ENCODE measurements at regions not wholly inside any gene's neighbourhood (a gene's known extent, or its start where the extent isn't known, plus 50 kb on each side); places are given as distances from the start of the nearest gene placed in this dataset.

- no peak for TF ChIP-seq MYNN (tag by site-specific recombination; IDR thresholded peaks at IDR 0.05; ENCODE audit: borderline replicate concordance)
- no peak for TF ChIP-seq ZNF19 (tag by site-specific recombination; IDR thresholded peaks at IDR 0.05; ENCODE audit: low read depth)
- no peak for TF ChIP-seq ZNF658 (tag by site-specific recombination; IDR thresholded peaks at IDR 0.05)
- no peak for TF ChIP-seq SCRT1 (tag by site-specific recombination; IDR thresholded peaks at IDR 0.05; ENCODE audit: borderline replicate concordance)
- no peak for TF ChIP-seq ZBTB6 (tag by site-specific recombination; IDR thresholded peaks at IDR 0.05)
- TF ChIP-seq ZNF324 (tag by site-specific recombination; IDR thresholded peaks at IDR 0.05): no peak
- TF ChIP-seq ZNF792 (tag by site-specific recombination; IDR thresholded peaks at IDR 0.05): no peak
- no peak for TF ChIP-seq ZBTB21 (tag by site-specific recombination; IDR thresholded peaks at IDR 0.05)
These were observed 468.5 kb upstream of the MGAT4C start (continued) for GRCh38 chr12:86724716-86725115.

GRCh38 chr12:86723326-86723725 lies 467.1 kb upstream of the MGAT4C start:
- TF ChIP-seq ZNF768 (tag by site-specific recombination; IDR thresholded peaks at IDR 0.05): no peak
- TF ChIP-seq MZF1 (tag by site-specific recombination; IDR thresholded peaks at IDR 0.05; ENCODE audit: borderline replicate concordance): no peak
- TF ChIP-seq ZNF837 (tag by site-specific recombination; IDR thresholded peaks at IDR 0.05): no peak
- TF ChIP-seq ZNF157 (tag by site-specific recombination; IDR thresholded peaks at IDR 0.05): no peak
- TF ChIP-seq WT1 (tag by site-specific recombination; IDR thresholded peaks at IDR 0.05): no peak
- no peak for TF ChIP-seq SCRT1 (tag by site-specific recombination; IDR thresholded peaks at IDR 0.05; ENCODE audit: borderline replicate concordance)
- TF ChIP-seq ZNF423 (tag by site-specific recombination; IDR thresholded peaks at IDR 0.05): no peak
- no peak for TF ChIP-seq ZEB2 (tag by site-specific recombination; IDR thresholded peaks at IDR 0.05)
- TF ChIP-seq ZNF558 (tag by site-specific recombination; IDR thresholded peaks at IDR 0.05): no peak
- Histone ChIP-seq H3K36me3 (ENCODE audit: control insufficient read depth in 2 of 2, insufficient read depth in 1 of 2, low read length in 2 of 2) (no peaks in the 10 kb centered on the region), H3K4me3 (ENCODE audit: low read depth, low read length) (no peak overlapping the region), H3K9me3 (ENCODE audit: control insufficient read depth, insufficient read depth, low read depth, low read length) (no peaks in the 10 kb centered on the region), H3K27ac (ENCODE audit: extremely low read depth, low read depth, low read length) (no peak overlapping the region), H3K4me1 (ENCODE audit: control insufficient read depth, insufficient read depth, low read length) (no peaks in the 10 kb centered on the region)
- ChIA-PET CTCF (no interaction called here), POLR2A (no interaction called here)

- no peak overlapping the region for H3K27ac ChIP-seq (ENCODE audit: extremely low read depth, low read depth, low read length)
- H3K36me3 ChIP-seq (ENCODE audit: control insufficient read depth in 2 of 2, insufficient read depth in 1 of 2, low read length in 2 of 2): no peaks in the 10 kb centered on the region
- no peak overlapping the region for H3K4me3 ChIP-seq (ENCODE audit: low read depth, low read length)
- TF ChIP-seq PRDM4 (tag by site-specific recombination; IDR thresholded peaks at IDR 0.05) (no peak), ZNF580 (tag by site-specific recombination; IDR thresholded peaks at IDR 0.05) (no peak), ZNF707 (tag by site-specific recombination; IDR thresholded peaks at IDR 0.05) (no peak), KLF8 (tag by site-specific recombination; IDR thresholded peaks at IDR 0.05) (no peak), ZSCAN23 (tag by site-specific recombination; IDR thresholded peaks at IDR 0.05) (no peak), GLIS1 (tag by site-specific recombination; IDR thresholded peaks at IDR 0.05) (no peak), ZNF555 (tag by site-specific recombination; conservative IDR thresholded peaks at IDR 0.05) (no peak), ZNF398 (tag by site-specific recombination; IDR thresholded peaks at IDR 0.05) (no peak), ZNF19 (tag by site-specific recombination; IDR thresholded peaks at IDR 0.05; ENCODE audit: low read depth) (no peak), ZBTB1 (tag by site-specific recombination; IDR thresholded peaks at IDR 0.05) (no peak), ZNF560 (tag by site-specific recombination; IDR thresholded peaks at IDR 0.05; ENCODE audit: borderline replicate concordance) (no peak), ZNF26 (tag by site-specific recombination; IDR thresholded peaks at IDR 0.05) (no peak)
- no peaks in the 10 kb centered on the region for H3K9me3 ChIP-seq (ENCODE audit: control insufficient read depth, insufficient read depth, low read depth, low read length)
- CTCF ChIA-PET: interaction anchor here (0.6 to 0.7 kb wide), 2 partner anchors 1277 to 1339 kb away, joined by 3 to 4 read pairs; no protein-coding TSS in a partner anchor
- H3K4me1 ChIP-seq (ENCODE audit: control insufficient read depth, insufficient read depth, low read length): no peaks in the 10 kb centered on the region
- POLR2A ChIA-PET: interaction anchor here (0.6 kb wide), 1 partner anchor 62 kb away, joined by 3 read pairs; no protein-coding TSS in a partner anchor
These were observed 465.7 kb upstream of the MGAT4C start for GRCh38 chr12:86721713-86722397.
